Thoracic aorta (tissue), 2 donors: ENCODE measurements at regions not wholly inside any gene's neighbourhood (a gene's known extent, or its start where the extent isn't known, plus 50 kb on each side); places are given as distances from the start of the nearest gene placed in this dataset.

ENCODE experiments used
- ATAC-seq: fragments of 150-250 bp; one replicate; pipeline ENCODE4 v1.8.0; 2017; ENCODE audit warnings: low read depth; ENCODE audit not compliant: insufficient number of reproducible peaks, low FRiP score
- DNase-seq: peaks from one replicate; pipeline ENCODE4 v3.0.0-alpha.2; 2020; ENCODE audit warnings: low spot score
- H3K27ac ChIP-seq, 2 donors: fragments of 200-600 bp; sonication (generic); 1 replicate in 1 of 2; 2 replicates in 1 of 2; pipeline ENCODE4 v1.5.1; 2016; ENCODE audit warnings: mild to moderate bottlenecking in 2 of 2, moderate library complexity in 2 of 2
- H3K27me3 ChIP-seq: fragments of 200-600 bp; sonication (generic); replicated peaks from 2 replicates; pipeline ENCODE4 v1.6.0; 2016; ENCODE audit warnings: mild to moderate bottlenecking; ENCODE audit not compliant: insufficient read depth
- H3K36me3 ChIP-seq: fragments of 200-600 bp; sonication (generic); one replicate; pipeline ENCODE4 v1.5.1; 2016
- H3K4me1 ChIP-seq, 2 donors: fragments of 200-600 bp; sonication (generic); 1 replicate in 1 of 2; 2 replicates in 1 of 2; pipeline versions ENCODE4 v1.5.1 to v1.6.0; 2016; ENCODE audit warnings: low read depth in 2 of 2, mild to moderate bottlenecking in 1 of 2; ENCODE audit not compliant: control insufficient read depth in 1 of 2
- H3K4me3 ChIP-seq: fragments of 200-600 bp; sonication (generic); 2 replicates; pipeline ENCODE4 v1.5.1; 2016; ENCODE audit warnings: mild to moderate bottlenecking
- H3K9me3 ChIP-seq: fragments of 200-600 bp; sonication (generic); 2 replicates; pipeline ENCODE4 v1.5.1; 2016
- CTCF ChIP-seq: fragments of 200-600 bp; sonication (generic); IDR thresholded peaks from one replicate; pipeline ENCODE4 v1.5.1; 2019; ENCODE audit warnings: antibody characterized with exemption

DNA sequence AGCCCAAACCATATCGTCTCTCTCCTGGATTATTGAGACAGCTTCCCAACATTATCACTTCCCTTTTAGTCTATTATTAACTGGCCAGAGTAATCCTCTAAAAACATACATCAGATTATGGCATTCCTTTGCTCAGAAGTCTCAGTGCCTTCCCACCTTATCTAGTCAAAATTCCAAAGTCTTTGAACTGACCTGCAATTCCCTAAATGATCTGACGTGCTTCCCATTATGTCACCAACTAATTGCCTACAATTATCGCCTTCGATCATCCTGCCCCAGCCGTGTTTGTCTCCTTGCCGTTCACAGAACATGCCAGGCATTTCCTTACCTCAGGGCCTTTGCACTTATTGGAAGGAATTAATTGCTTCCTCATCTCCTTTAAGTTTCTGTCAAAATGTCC lies 332.4 kb downstream of the IRS1 start:
- Histone ChIP-seq H3K27ac (no peak overlapping the region), H3K9me3 (peaks cover 4% of the 10 kb centered on the region), H3K36me3 (no peaks in the 10 kb centered on the region), H3K4me3 (no peak overlapping the region), H3K27me3 (no peaks in the 10 kb centered on the region), H3K4me1 (no peaks in the 10 kb centered on the region)
- ATAC-seq = no peak
- no peak for TF ChIP-seq CTCF
- DNase-seq = no peak

- ATAC-seq (no peak), DNase-seq (no peak)
- Histone ChIP-seq H3K4me1 (no peaks in the 10 kb centered on the region), H3K27me3 (no peaks in the 10 kb centered on the region), H3K9me3 (peaks cover 4% of the 10 kb centered on the region), H3K4me3 (no peak overlapping the region), H3K27ac (no peak overlapping the region), H3K36me3 (no peaks in the 10 kb centered on the region)
- TF ChIP-seq CTCF = no peak
Measured at GRCh38 chr2:226466589-226466988, 333.0 kb downstream of the IRS1 start.

- H3K36me3 ChIP-seq = no peaks in the 10 kb centered on the region
- H3K4me1 ChIP-seq = no peaks in the 10 kb centered on the region
- H3K4me3 ChIP-seq = no peak overlapping the region
- H3K27ac ChIP-seq = no peak overlapping the region
- H3K27me3 ChIP-seq = no peaks in the 10 kb centered on the region
- ATAC-seq = no peak
- no peak for DNase-seq
- peaks cover 4% of the 10 kb centered on the region for H3K9me3 ChIP-seq
- no peak for TF ChIP-seq CTCF
Measured at GRCh38 chr2:226466124-226466523, 333.5 kb downstream of the IRS1 start.

DNA sequence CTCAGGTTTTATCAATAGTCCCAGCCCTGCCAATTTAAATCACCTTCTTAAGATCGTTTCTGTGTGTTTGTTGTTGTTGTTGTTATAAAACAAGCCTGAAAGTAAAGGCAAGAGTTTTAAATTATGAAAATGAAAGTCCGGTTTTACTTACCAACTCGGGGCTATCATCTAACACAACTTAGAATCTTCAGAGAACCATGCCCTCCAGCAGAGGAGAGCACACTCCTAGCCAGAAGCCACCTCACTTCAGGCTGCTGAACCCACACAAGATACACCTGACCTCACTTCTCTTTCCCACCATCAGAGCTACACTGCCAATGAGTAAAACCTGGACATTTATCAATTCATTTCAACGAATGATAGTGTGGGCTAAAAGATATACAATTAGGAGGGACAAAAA lies 335.2 kb downstream of the IRS1 start:
- Histone ChIP-seq H3K4me3 (no peak overlapping the region), H3K27me3 (no peaks in the 10 kb centered on the region), H3K9me3 (peaks cover 4% of the 10 kb centered on the region), H3K4me1 (no peaks in the 10 kb centered on the region), H3K36me3 (no peaks in the 10 kb centered on the region), H3K27ac (no peak overlapping the region)
- ATAC-seq (no peak), DNase-seq (no peak)
- TF ChIP-seq CTCF = no peak

DNA sequence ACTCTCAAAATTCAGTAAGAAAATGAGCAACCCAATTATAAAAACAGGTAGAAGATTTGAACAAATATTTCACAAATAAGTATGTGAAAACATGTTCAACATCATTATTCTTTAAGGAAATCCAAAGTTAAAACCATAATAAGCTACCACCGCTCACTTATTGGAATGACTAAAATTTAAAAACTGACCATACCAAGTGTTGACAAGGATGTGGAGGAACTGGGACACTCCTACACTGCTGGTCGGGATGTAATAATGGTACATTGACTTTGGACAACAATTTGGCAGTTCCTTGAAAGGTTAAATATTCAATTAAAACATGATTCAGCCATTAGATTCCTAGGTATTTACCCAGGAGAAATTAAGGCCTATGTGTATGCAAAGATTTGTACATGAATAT lies 336.5 kb downstream of the IRS1 start:
- Histone ChIP-seq H3K36me3 (no peaks in the 10 kb centered on the region), H3K9me3 (peaks cover 4% of the 10 kb centered on the region), H3K27me3 (no peaks in the 10 kb centered on the region), H3K4me1 (no peaks in the 10 kb centered on the region), H3K4me3 (no peak overlapping the region), H3K27ac (no peak overlapping the region)
- no peak for DNase-seq
- ATAC-seq = no peak
- no peak for TF ChIP-seq CTCF
